ENCODE measurements at regions not wholly inside any gene's neighbourhood (a gene's known extent, or its start where the extent isn't known, plus 50 kb on each side); places are given as distances from the start of the nearest gene placed in this dataset.

- TF ChIP-seq CTCF (IDR thresholded peaks at IDR 0.05) (no peak), POLR2AphosphoS5 (IDR thresholded peaks at IDR 0.05) (no peak), POLR2A (IDR thresholded peaks at IDR 0.05) (no peak)
Measured at GRCh38 chr15:29998033-29998432, 84.7 kb upstream of the GOLGA8J start.

Measured in sigmoid colon (tissue), 4 donors.